ENCODE measurements at regions not wholly inside any gene's neighbourhood (a gene's known extent, or its start where the extent isn't known, plus 50 kb on each side); places are given as distances from the start of the nearest gene placed in this dataset.

DNA sequence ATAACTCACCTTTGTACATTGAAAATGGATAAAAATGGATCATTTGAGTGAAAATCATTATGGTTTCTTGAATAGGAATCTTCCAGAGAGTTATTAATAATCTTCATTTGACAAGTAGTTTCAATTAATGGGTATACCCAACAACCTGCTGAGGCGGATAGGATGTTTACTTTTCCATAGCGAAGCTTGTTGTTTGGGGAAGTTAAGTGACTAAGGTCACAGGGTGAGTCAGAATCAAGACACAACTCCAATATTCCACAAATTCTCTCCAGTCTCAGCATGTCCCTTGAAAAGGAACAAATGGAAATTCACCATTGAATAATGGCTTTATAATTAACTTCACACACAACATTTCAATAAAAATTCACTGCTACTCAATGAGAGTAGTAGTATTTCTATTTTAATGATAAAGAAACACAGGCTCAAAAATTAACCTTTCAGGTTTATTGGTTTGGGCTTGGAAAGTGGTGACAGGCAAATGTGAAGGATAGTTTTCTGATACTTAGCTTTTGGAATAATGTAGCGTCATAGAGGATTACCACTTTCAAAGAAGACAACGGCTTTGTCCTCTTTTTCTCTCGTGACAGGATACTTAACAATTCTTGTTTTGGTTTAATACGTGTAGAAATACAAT is 211.3 kb downstream of the GPD2 start:
- Mint-ChIP-seq H3K4me1 (ENCODE audit: low read depth in 2 of 2) (no peaks in the 10 kb centered on the region), H3K27me3 (peaks cover 0 to 13% of the 10 kb centered on the region in 2 donors), H3K36me3 (no peaks in the 10 kb centered on the region), H3K4me3 (no peak overlapping the region), H3K9me3 (peaks cover 3% of the 10 kb centered on the region), H3K27ac (no peak overlapping the region)
- DNase-seq (ENCODE audit: low spot score) (no peak), ATAC-seq (no peak)

DNA sequence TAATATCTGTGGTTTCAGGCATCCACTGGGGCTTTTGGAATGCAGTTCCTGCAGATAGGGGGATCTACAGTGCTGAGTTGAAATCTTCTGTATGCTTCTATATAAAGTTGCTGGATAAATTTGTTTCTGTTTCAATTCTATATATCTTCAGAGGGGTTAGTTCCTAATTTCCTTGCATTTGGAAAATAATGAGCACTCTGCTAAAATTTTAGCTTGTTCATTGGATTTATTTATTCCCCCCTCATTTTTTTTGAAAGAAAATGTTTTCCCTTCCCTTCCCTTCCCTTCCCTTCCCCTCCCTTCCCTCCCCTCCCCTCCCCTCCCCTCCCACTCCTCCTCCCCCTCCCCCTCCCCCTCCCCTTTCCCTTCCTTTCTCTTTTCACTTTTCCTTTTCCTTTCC is 212.3 kb downstream of the GPD2 start:
- H3K4me3 Mint-ChIP-seq: no peak overlapping the region
- no peaks in the 10 kb centered on the region for H3K4me1 Mint-ChIP-seq (ENCODE audit: low read depth in 2 of 2)
- H3K36me3 Mint-ChIP-seq: no peaks in the 10 kb centered on the region
- no peak overlapping the region for H3K27ac Mint-ChIP-seq
- ATAC-seq (no peak), DNase-seq (ENCODE audit: low spot score) (no peak)
- H3K9me3 Mint-ChIP-seq: peaks cover 3% of the 10 kb centered on the region
- H3K27me3 Mint-ChIP-seq: peaks cover 0 to 14% of the 10 kb centered on the region in 2 donors

DNA sequence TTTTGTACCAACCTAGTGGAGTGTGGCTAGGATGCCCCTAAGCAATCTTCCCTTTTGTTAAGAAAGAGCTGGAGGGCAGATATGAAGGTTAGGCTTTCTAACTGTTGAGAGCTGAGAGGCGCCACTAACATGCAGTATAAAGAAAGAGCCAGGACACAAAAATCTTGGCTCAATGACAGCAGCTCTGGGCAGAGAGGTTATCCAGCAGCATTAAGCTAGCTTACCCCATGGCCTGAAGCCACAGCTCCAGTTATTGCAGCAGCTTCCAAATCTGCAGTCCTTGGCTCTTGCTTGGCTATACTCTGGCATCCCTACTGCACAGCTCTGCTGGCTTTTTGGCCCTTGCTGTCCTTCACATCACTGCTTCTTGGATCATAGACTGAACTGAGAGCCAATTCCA is 213.4 kb downstream of the GPD2 start:
- no peak overlapping the region for H3K27ac Mint-ChIP-seq
- no peak for DNase-seq (ENCODE audit: low spot score)
- peaks cover 0 to 14% of the 10 kb centered on the region in 2 donors for H3K27me3 Mint-ChIP-seq
- H3K9me3 Mint-ChIP-seq: peaks cover 3% of the 10 kb centered on the region
- no peaks in the 10 kb centered on the region for H3K4me1 Mint-ChIP-seq (ENCODE audit: low read depth in 2 of 2)
- H3K4me3 Mint-ChIP-seq: no peak overlapping the region
- H3K36me3 Mint-ChIP-seq: no peaks in the 10 kb centered on the region
- ATAC-seq: no peak

DNA sequence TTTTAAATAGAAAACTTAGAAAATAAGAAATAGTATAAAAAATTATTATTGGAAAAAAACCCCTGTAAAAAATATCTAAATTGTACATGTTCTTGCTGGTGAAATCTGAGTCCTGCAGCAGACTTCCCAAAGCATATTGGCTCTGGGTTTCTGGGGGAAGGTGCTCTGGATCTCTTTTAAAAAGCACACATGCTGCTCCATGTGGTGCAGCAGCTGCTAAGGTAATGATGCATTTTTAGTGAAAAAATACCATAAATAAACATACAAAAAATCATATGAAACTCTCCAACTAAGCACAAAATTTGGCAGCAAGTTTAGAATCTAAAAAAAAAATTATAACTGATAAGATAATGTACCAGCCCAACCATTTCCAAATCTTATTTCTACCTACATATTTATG is 216.5 kb downstream of the GPD2 start:
- no peaks in the 10 kb centered on the region for H3K4me1 Mint-ChIP-seq (ENCODE audit: low read depth in 2 of 2)
- H3K27me3 Mint-ChIP-seq: peaks cover 0 to 11% of the 10 kb centered on the region in 2 donors
- DNase-seq (ENCODE audit: low spot score) (no peak), ATAC-seq (no peak)
- no peaks in the 10 kb centered on the region for H3K36me3 Mint-ChIP-seq
- no peak overlapping the region for H3K4me3 Mint-ChIP-seq
- H3K9me3 Mint-ChIP-seq: no peaks in the 10 kb centered on the region
- no peak overlapping the region for H3K27ac Mint-ChIP-seq

DNA sequence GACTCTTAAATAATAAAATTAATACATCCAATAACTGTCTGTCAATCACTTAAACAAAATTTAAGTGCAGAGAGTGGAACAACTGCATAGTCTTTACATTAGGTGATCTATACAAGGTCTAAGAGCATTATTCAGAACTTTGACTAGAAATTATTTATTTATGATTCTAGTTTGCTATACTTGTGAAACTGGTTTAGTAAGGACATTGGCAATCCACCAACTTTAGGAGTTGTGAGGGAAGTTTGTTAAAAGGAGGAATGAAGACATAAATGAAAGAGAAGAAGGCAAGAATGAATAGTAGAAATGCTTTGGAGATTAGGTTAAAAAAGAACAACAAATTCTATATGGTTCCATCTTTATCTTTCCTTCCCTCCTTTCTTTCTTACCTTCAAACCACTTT is 217.5 kb downstream of the GPD2 start:
- no peak for DNase-seq (ENCODE audit: low spot score)
- H3K4me1 Mint-ChIP-seq (ENCODE audit: low read depth in 2 of 2): no peaks in the 10 kb centered on the region
- peaks cover 0 to 14% of the 10 kb centered on the region in 2 donors for H3K27me3 Mint-ChIP-seq
- H3K4me3 Mint-ChIP-seq: no peak overlapping the region
- H3K9me3 Mint-ChIP-seq: no peaks in the 10 kb centered on the region
- no peak overlapping the region for H3K27ac Mint-ChIP-seq
- H3K36me3 Mint-ChIP-seq: no peaks in the 10 kb centered on the region
- no peak for ATAC-seq

DNA sequence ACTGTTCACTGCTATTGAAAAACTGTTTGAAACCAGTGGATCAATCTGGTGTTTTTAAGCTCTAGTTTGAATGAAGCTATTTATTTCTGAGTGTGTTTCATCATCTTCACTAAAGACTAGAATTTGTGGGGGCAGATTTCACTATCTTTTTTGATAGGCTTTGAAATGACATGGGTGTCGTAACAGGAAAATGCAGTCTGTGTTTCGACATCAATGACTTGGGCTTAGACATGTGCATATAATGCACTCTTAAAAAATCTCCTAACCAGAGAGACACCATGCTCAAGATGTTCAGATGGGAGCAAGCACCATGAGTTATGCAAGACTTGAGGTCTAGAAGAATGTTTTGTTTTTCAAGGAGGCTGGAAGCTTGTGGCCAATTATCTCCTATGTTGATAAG is 221.6 kb downstream of the GPD2 start:
- Mint-ChIP-seq H3K36me3 (no peaks in the 10 kb centered on the region), H3K4me1 (ENCODE audit: low read depth in 2 of 2) (no peaks in the 10 kb centered on the region), H3K27me3 (peaks cover 3 to 13% of the 10 kb centered on the region in 2 donors), H3K27ac (no peak overlapping the region), H3K4me3 (no peak overlapping the region), H3K9me3 (peaks cover 5% of the 10 kb centered on the region)
- no peak for DNase-seq (ENCODE audit: low spot score)
- ATAC-seq: no peak

DNA sequence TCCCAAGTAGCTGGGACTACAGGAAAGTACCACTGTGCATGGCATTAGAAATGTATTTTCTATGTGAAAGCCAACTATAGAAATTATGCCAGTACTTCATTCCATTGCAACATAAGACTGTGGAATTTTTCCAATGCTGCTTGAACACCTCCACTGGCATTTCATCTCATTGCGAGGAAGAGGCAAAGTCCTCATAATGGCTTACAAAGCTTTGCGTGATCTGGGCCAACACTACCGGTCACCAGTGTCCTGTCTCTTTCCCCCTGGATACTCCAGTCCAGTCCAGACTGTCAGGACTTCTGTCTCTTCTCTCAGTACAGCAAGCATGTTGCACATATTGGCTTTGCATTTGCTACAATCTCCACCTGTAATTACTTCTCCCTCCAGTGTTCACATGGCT is 223.5 kb downstream of the GPD2 start:
- Mint-ChIP-seq H3K27me3 (peaks cover 3 to 13% of the 10 kb centered on the region in 2 donors), H3K36me3 (no peaks in the 10 kb centered on the region), H3K4me1 (ENCODE audit: low read depth in 2 of 2) (peaks cover 0 to 7% of the 10 kb centered on the region in 2 donors), H3K9me3 (peaks cover 5% of the 10 kb centered on the region), H3K27ac (no peak overlapping the region), H3K4me3 (no peak overlapping the region)
- ATAC-seq (no peak), DNase-seq (ENCODE audit: low spot score) (no peak)

DNA sequence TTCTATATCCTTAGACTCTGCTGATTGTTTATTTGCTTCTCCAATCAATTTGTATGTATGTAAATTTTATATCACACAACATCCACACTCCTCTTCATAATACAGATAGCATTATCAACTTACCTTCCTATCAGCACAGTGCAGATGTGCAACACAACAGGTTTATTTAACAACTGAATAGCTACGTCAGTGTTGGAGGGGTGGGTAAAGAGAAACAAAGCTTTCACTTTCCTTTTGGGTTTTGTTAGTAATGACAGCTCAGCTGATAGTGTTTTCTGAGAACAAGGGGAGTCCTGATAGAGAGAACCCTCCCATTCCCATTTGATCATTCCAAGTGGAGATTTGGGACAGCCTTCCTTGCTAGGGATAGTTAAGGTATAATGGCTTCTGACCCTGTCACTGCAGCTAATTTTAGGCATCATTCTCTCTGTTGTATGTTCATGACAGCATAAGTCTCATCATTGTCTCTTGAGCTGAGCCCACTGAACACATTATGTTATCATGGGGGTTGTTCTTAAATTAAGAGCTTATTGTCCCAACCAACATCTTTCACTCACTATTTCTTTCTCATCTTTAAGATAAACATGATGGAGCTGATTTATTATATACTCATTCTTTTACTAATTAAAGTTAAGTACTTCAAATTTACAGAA is 227.7 kb downstream of the GPD2 start:
- H3K27ac Mint-ChIP-seq: no peak overlapping the region
- H3K36me3 Mint-ChIP-seq: peaks cover 4% of the 10 kb centered on the region
- ATAC-seq (no peak), DNase-seq (ENCODE audit: low spot score) (no peak)
- H3K4me3 Mint-ChIP-seq: peak overlapping the region; percentile 13
- peaks cover 8% of the 10 kb centered on the region for H3K9me3 Mint-ChIP-seq
- H3K27me3 Mint-ChIP-seq: peaks cover 3 to 6% of the 10 kb centered on the region in 2 donors
- peaks cover 0 to 7% of the 10 kb centered on the region in 2 donors for H3K4me1 Mint-ChIP-seq (ENCODE audit: low read depth in 2 of 2)

DNA sequence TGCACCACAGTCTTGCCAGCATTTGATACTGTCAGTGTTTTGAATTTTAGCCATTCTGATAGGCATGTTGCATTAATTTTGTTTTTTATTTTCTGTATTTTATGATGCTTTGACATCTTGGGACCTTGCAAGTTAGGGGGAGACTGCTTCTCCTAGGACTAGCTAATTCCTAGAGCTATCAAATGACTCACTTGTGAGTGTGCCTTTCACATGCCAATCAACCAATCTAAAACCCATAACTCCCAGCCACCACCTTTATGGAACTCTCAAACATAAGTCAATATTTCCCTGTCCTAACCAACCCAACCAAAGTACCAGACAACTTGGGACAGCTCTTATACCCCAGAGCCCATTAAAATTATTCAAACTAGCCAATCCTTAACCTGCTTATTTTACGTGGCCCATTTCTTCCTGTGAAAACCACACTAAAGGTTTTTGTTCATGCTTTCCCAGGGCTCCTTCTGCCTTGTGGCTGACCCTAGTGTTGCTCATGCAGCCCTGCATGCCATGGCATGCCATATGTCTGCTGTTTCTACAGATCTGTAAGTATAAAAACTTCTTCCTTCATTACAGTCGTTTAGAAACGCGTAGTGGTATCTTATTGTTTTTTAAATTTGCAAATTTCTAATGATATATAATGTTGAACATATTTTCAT is 230.1 kb downstream of the GPD2 start:
- peaks cover 0 to 7% of the 10 kb centered on the region in 2 donors for H3K4me1 Mint-ChIP-seq (ENCODE audit: low read depth in 2 of 2)
- ATAC-seq: no peak
- H3K9me3 Mint-ChIP-seq: peaks cover 9% of the 10 kb centered on the region
- no peak overlapping the region for H3K4me3 Mint-ChIP-seq
- DNase-seq (ENCODE audit: low spot score): no peak
- H3K27me3 Mint-ChIP-seq: peaks cover 3 to 12% of the 10 kb centered on the region in 2 donors
- H3K27ac Mint-ChIP-seq: no peak overlapping the region
- peaks cover 8% of the 10 kb centered on the region for H3K36me3 Mint-ChIP-seq

DNA sequence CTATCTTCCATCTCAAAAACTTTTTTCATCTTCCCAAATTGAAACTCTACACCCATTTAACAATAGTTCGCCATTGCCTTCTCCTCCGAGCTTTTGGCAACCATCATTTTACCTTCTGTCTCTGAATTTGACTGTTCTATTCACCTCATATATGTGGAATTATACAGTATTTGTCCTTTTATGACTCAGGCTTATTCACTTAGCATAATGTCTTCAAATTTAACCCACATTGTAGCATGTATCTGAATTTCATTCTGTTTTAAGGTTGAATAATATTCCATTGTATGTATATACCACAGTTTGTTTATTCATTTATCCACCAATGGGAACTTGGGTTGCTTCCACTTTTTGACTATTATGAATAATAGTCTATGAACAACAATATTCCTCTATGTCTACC is 233.9 kb downstream of the GPD2 start:
- DNase-seq (ENCODE audit: low spot score) (no peak), ATAC-seq (no peak)
- Mint-ChIP-seq H3K27ac (no peak overlapping the region), H3K36me3 (peaks cover 8% of the 10 kb centered on the region), H3K4me3 (no peak overlapping the region), H3K4me1 (ENCODE audit: low read depth in 2 of 2) (no peaks in the 10 kb centered on the region), H3K27me3 (peaks cover 0 to 19% of the 10 kb centered on the region in 2 donors), H3K9me3 (peaks cover 6% of the 10 kb centered on the region)

DNA sequence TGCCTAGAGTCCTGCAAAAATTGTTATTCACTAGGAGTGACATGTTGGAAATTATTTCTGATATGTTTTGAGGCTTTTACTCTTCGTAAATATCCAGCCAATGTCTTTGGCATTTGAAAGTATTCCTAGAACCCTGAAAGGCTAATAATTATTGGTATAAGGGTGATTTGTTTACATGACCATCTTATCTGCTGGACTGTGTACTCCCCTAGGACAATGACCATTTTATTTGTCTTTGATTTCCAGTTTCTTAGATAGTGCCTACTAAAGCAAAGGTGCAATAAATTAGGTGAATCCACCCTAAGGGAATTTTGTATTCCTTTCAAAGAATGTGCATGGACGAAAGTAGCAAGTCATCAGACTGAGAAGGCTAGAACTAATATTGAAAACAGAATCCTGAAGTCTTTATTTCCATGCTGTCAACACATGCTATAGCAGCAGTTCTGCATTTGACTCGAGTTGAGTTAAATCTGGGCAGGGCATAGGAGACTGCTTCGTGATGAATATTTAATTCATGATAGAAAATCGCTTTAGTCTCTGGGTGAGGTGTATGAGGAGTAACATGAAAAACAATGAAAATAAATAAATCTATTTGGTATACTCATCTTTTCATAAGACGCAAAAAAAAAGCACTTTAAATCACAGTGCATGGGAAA is 235.7 kb downstream of the GPD2 start:
- Mint-ChIP-seq H3K4me1 (ENCODE audit: low read depth in 2 of 2) (no peaks in the 10 kb centered on the region), H3K4me3 (no peak overlapping the region), H3K27ac (no peak overlapping the region), H3K36me3 (peaks cover 8% of the 10 kb centered on the region), H3K27me3 (peaks cover 0 to 19% of the 10 kb centered on the region in 2 donors), H3K9me3 (peaks cover 8% of the 10 kb centered on the region)
- DNase-seq (ENCODE audit: low spot score): no peak
- no peak for ATAC-seq

DNA sequence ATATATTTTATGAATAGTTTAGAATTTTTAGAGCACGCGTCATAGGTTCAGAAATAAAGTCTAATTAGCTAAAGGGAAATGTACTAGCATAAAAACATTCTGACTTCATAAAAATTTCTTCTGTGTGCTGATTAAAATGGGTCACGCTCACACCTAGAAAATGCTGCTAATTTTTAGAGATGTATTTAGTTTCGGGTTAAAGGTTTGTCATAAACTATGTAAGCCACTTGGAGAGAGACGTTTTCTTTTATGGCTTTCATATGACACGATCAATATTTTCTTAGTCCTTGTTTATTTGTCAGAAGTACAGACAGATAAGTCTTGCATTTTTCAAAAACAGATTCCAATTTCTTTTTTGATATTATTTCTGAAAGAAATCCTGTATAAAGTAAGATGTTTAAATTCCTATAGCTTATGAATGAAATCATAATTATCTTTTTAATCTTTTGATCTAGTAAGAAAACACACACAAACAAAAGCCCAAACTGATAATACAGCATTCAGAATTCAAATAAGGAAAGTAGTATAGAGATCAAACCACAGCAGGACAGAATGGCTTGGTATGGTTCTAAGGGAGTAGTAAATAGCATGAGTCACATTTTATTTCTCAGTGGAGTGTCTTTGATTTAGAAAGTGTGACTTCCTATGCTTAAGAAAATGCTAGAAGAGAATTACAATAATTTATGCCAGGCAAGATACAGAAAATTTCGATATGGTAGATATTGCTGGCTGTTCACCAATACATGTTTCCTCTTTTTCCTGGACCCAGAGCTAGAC is 236.6 kb downstream of the GPD2 start:
- H3K36me3 Mint-ChIP-seq: peaks cover 8% of the 10 kb centered on the region
- no peak overlapping the region for H3K4me3 Mint-ChIP-seq
- DNase-seq (ENCODE audit: low spot score): no peak
- H3K9me3 Mint-ChIP-seq: peaks cover 5% of the 10 kb centered on the region
- H3K27ac Mint-ChIP-seq: no peak overlapping the region
- no peaks in the 10 kb centered on the region for H3K4me1 Mint-ChIP-seq (ENCODE audit: low read depth in 2 of 2)
- ATAC-seq: no peak
- peaks cover 0 to 19% of the 10 kb centered on the region in 2 donors for H3K27me3 Mint-ChIP-seq

DNA sequence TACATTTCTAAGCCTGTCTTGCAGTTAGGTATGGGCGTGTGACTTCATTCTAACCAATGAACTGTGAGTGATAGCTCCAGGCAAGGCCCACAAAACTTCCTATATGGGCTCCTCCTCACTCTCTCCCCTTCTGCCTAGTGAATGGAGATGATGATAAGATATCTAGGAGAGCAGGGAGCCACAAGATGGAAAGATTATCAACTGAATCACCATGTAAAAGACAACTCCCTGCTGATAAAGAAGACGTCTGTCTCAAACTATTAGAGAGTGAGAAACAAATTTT is 237.1 kb downstream of the GPD2 start:
- no peak overlapping the region for H3K4me3 Mint-ChIP-seq
- peaks cover 0 to 19% of the 10 kb centered on the region in 2 donors for H3K27me3 Mint-ChIP-seq
- ATAC-seq: no peak
- no peaks in the 10 kb centered on the region for H3K4me1 Mint-ChIP-seq (ENCODE audit: low read depth in 2 of 2)
- DNase-seq (ENCODE audit: low spot score): no peak
- H3K9me3 Mint-ChIP-seq: peaks cover 5% of the 10 kb centered on the region
- H3K36me3 Mint-ChIP-seq: peaks cover 8% of the 10 kb centered on the region
- H3K27ac Mint-ChIP-seq: no peak overlapping the region
